HK-2 (cell line): ENCODE measurements at regions not wholly inside any gene's neighbourhood (a gene's known extent, or its start where the extent isn't known, plus 50 kb on each side); places are given as distances from the start of the nearest gene placed in this dataset.
A peak's percentile ranks its signal among the peaks of the same experiment; 100 is the strongest.

ENCODE experiments used
- DNase-seq: peaks from one replicate; pipeline ENCODE4 v3.0.0-alpha.2; 2018; ENCODE audit not compliant: unreplicated experiment

- DNase-seq = no peak
Measured at GRCh38 chr16:86800894-86801293, 222.5 kb downstream of the FOXL1 start.

- DNase-seq = no peak
Measured at GRCh38 chr16:86802013-86802412, 223.7 kb downstream of the FOXL1 start.

- DNase-seq = no peak
Measured at GRCh38 chr16:86805188-86805587, 226.8 kb downstream of the FOXL1 start.

GRCh38 chr16:86806181-86806837, 228.0 kb downstream of the FOXL1 start:
- DNase-seq = no peak

- DNase-seq = no peak
Measured at GRCh38 chr16:86806838-86807351, 228.5 kb downstream of the FOXL1 start.

- DNase-seq = no peak
Measured at GRCh38 chr16:86808863-86809444, 230.6 kb downstream of the FOXL1 start.

GRCh38 chr16:86809458-86809955, 231.2 kb downstream of the FOXL1 start:
- no peak for DNase-seq

- DNase-seq = no peak
Measured at GRCh38 chr16:86810062-86810461, 231.7 kb downstream of the FOXL1 start.

GRCh38 chr16:86812363-86812970, 234.1 kb downstream of the FOXL1 start:
- DNase-seq = no peak

- no peak for DNase-seq
Measured at GRCh38 chr16:86814256-86814655, 235.9 kb downstream of the FOXL1 start.

GRCh38 chr16:86816930-86817625, 238.7 kb downstream of the FOXL1 start:
- DNase-seq = no peak

- DNase-seq = no peak
Measured at GRCh38 chr16:86818671-86819532, 240.6 kb downstream of the FOXL1 start.

GRCh38 chr16:86819533-86819892, 241.2 kb downstream of the FOXL1 start:
- DNase-seq = no peak

- no peak for DNase-seq
Measured at GRCh38 chr16:86821895-86822294, 243.5 kb downstream of the FOXL1 start.

- DNase-seq = no peak
Measured at GRCh38 chr16:86823125-86823524, 244.8 kb downstream of the FOXL1 start.

- DNase-seq = peak; percentile 6
Measured at GRCh38 chr16:86823888-86824671, 245.7 kb downstream of the FOXL1 start.

GRCh38 chr16:86824751-86825296, 246.5 kb downstream of the FOXL1 start:
- no peak for DNase-seq

- DNase-seq = no peak
Measured at GRCh38 chr16:86825631-86826030, 247.3 kb downstream of the FOXL1 start.

GRCh38 chr16:86826941-86827340, 248.6 kb downstream of the FOXL1 start:
- no peak for DNase-seq

GRCh38 chr16:86827521-86827920, 249.2 kb downstream of the FOXL1 start:
- DNase-seq = no peak
